ENCODE measurements at regions not wholly inside any gene's neighbourhood (a gene's known extent, or its start where the extent isn't known, plus 50 kb on each side); places are given as distances from the start of the nearest gene placed in this dataset.

DNA sequence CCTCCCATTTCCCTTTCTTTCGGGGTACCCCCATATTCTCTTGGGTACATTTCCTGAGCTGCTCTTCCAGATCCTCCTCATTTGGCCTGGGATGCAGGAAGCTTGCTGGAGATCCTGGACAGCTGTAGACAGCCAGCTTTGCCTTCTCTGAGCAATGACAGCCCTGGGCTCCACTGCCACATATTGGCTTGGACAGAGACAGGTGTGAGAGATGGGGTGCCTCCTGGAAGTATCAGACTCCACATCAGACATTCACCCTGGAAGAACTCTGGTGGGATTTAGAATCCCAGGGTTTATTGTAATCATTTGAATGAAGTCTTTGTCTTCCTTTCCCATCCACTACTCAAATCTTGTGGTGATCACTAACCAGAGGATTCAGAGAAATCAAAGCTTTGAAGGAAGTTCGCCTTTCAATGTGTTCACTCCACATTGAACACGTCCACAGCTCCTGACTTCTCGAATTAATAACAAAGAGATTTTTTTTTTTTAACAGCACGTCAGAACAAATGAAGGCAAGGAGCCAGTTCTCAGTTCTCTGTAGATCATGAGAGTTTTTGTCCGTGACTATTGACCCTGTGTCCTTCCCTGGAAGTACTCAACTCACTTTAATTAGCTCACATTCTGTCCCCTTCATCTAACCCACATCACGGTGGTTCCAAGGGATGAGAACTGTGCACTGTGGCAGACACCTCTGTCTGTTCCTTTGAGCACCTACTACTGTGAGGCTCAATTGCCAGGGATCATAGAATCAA, 377.6 kb upstream of the TRIB2 start:
- Histone ChIP-seq H3K4me3 (ENCODE audit: low read depth in 1 of 2, low read length in 2 of 2) (no peak overlapping the region), H3K36me3 (ENCODE audit: insufficient read depth, low read length) (no peaks in the 10 kb centered on the region), H3K9me3 (ENCODE audit: insufficient read depth, low read length, severe bottlenecking) (no peaks in the 10 kb centered on the region), H3K4me1 (ENCODE audit: insufficient read depth, low read length) (no peaks in the 10 kb centered on the region), H3K27me3 (ENCODE audit: insufficient read depth, low read length, poor library complexity) (no peaks in the 10 kb centered on the region), H2AFZ (ENCODE audit: low read depth, low read length) (no peak overlapping the region), H3K27ac (ENCODE audit: low read length) (no peak overlapping the region), H4K20me1 (ENCODE audit: insufficient read depth, low read length) (no peaks in the 10 kb centered on the region), H3K79me2 (ENCODE audit: insufficient read depth, low read length) (no peaks in the 10 kb centered on the region), H3K4me2 (ENCODE audit: insufficient read depth, low read length) (no peak overlapping the region), H3K9ac (ENCODE audit: low read depth, low read length) (no peak overlapping the region)
- no peak for TF ChIP-seq EZH2 (IDR thresholded peaks at IDR 0.05; ENCODE audit: borderline replicate concordance, low read depth, low read length, severe bottlenecking)
- TF ChIP-seq, protein P1, sequence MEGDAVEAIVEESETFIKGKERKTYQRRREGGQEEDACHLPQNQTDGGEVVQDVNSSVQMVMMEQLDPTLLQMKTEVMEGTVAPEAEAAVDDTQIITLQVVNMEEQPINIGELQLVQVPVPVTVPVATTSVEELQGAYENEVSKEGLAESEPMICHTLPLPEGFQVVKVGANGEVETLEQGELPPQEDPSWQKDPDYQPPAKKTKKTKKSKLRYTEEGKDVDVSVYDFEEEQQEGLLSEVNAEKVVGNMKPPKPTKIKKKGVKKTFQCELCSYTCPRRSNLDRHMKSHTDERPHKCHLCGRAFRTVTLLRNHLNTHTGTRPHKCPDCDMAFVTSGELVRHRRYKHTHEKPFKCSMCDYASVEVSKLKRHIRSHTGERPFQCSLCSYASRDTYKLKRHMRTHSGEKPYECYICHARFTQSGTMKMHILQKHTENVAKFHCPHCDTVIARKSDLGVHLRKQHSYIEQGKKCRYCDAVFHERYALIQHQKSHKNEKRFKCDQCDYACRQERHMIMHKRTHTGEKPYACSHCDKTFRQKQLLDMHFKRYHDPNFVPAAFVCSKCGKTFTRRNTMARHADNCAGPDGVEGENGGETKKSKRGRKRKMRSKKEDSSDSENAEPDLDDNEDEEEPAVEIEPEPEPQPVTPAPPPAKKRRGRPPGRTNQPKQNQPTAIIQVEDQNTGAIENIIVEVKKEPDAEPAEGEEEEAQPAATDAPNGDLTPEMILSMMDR (IDR thresholded peaks at IDR 0.05; ENCODE audit: borderline replicate concordance, extremely low read depth, low read length, poor library complexity, severe bottlenecking), result no peak
- DNase-seq (no peak), ATAC-seq (ENCODE audit: insufficient read depth, low read depth) (no peak)

DNA sequence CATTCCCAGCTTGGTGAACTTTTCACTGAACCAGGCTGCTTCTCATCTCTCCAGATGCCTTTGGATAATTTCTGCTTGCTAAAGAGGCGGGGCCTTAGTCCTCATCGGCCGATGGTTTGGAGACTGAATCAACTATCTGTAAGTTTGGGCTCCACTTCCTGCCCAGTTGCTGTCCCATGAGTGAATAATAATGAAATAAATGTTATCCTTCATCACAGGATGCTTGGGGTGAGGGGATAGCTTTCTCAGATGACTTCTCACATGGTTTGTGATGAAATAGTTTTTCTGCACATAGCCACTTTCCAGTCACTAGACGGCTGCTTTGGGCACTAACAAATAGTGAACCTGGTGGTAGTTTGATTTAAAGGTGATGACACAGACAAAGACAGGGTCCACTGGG, 376.6 kb upstream of the TRIB2 start:
- TF ChIP-seq EZH2 (IDR thresholded peaks at IDR 0.05; ENCODE audit: borderline replicate concordance, low read depth, low read length, severe bottlenecking), result no peak
- TF ChIP-seq, protein P1 (IDR thresholded peaks at IDR 0.05; ENCODE audit: borderline replicate concordance, extremely low read depth, low read length, poor library complexity, severe bottlenecking), result no peak
- no peak for DNase-seq
- no peak overlapping the region for H3K4me2 ChIP-seq (ENCODE audit: insufficient read depth, low read length)

DNA sequence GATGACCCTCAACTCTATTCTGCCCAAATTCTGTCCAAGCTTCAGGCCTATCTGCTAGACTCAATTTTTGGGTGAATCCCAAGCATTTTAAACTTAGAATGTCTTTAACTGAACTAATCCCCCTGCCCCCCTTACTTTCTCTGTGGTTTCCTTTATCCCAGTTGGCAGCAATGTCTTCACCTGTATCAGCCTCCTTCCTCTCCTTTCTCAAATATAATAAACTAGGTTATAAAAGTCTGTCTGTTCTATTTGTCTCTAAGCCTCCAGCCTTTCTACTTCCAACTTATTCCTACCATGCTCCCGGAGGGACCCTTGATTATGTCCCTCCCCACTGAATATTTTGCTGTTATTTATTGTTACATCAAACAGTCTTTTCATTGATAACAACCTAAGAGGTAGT, 375.5 kb upstream of the TRIB2 start:
- no peak overlapping the region for H3K4me3 ChIP-seq (ENCODE audit: low read depth in 1 of 2, low read length in 2 of 2)
- H4K20me1 ChIP-seq (ENCODE audit: insufficient read depth, low read length), result no peaks in the 10 kb centered on the region
- H3K27ac ChIP-seq (ENCODE audit: low read length), result no peak overlapping the region
- H3K36me3 ChIP-seq (ENCODE audit: insufficient read depth, low read length), result no peaks in the 10 kb centered on the region
- H3K9me3 ChIP-seq (ENCODE audit: insufficient read depth, low read length, severe bottlenecking), result no peaks in the 10 kb centered on the region
- TF ChIP-seq EZH2 (IDR thresholded peaks at IDR 0.05; ENCODE audit: borderline replicate concordance, low read depth, low read length, severe bottlenecking), result no peak
- TF ChIP-seq, protein P1 (IDR thresholded peaks at IDR 0.05; ENCODE audit: borderline replicate concordance, extremely low read depth, low read length, poor library complexity, severe bottlenecking), result no peak
- no peaks in the 10 kb centered on the region for H3K27me3 ChIP-seq (ENCODE audit: insufficient read depth, low read length, poor library complexity)
- H3K4me1 ChIP-seq (ENCODE audit: insufficient read depth, low read length), result no peaks in the 10 kb centered on the region
- DNase-seq (no peak), ATAC-seq (ENCODE audit: insufficient read depth, low read depth) (no peak)
- H3K79me2 ChIP-seq (ENCODE audit: insufficient read depth, low read length), result no peaks in the 10 kb centered on the region
- H3K4me2 ChIP-seq (ENCODE audit: insufficient read depth, low read length), result no peak overlapping the region
- H3K9ac ChIP-seq (ENCODE audit: low read depth, low read length), result no peak overlapping the region
- no peak overlapping the region for H2AFZ ChIP-seq (ENCODE audit: low read depth, low read length)

More for the DNA sequence above, 376.6 kb upstream of the TRIB2 start:
- Histone ChIP-seq H3K36me3 (ENCODE audit: insufficient read depth, low read length) (no peaks in the 10 kb centered on the region), H3K27ac (ENCODE audit: low read length) (no peak overlapping the region), H3K27me3 (ENCODE audit: insufficient read depth, low read length, poor library complexity) (no peaks in the 10 kb centered on the region), H3K4me1 (ENCODE audit: insufficient read depth, low read length) (no peaks in the 10 kb centered on the region), H4K20me1 (ENCODE audit: insufficient read depth, low read length) (no peaks in the 10 kb centered on the region), H2AFZ (ENCODE audit: low read depth, low read length) (no peak overlapping the region), H3K4me3 (ENCODE audit: low read depth in 1 of 2, low read length in 2 of 2) (no peak overlapping the region), H3K9ac (ENCODE audit: low read depth, low read length) (no peak overlapping the region), H3K9me3 (ENCODE audit: insufficient read depth, low read length, severe bottlenecking) (no peaks in the 10 kb centered on the region), H3K79me2 (ENCODE audit: insufficient read depth, low read length) (no peaks in the 10 kb centered on the region)
- no peak for ATAC-seq (ENCODE audit: insufficient read depth, low read depth)
